KOPT-K1 (cell line): ENCODE measurements at regions not wholly inside any gene's neighbourhood (a gene's known extent, or its start where the extent isn't known, plus 50 kb on each side); places are given as distances from the start of the nearest gene placed in this dataset.
"Not testable (repeated sequence)": the region's sequence is repeated elsewhere in the genome, so short reads cannot be mapped to it uniquely, and the experiment has no call there.

Experiments
- H3K27ac ChIP-seq: fragments of 200-600 bp; sonication (generic); 2 replicates; pipeline ENCODE4 v1.5.1; 2016; ENCODE audit warnings: antibody characterized with exemption, mild to moderate bottlenecking, low read depth, low read length; ENCODE audit not compliant: poor library complexity, severe bottlenecking
- H3K36me3 ChIP-seq: fragments of 200-600 bp; sonication (generic); 2 replicates; pipeline ENCODE4 v1.5.1; 2017; ENCODE audit warnings: antibody characterized with exemption, mild to moderate bottlenecking, low read length, moderate library complexity; ENCODE audit not compliant: insufficient read depth
- H3K9me3 ChIP-seq: fragments of 200-600 bp; sonication (generic); 2 replicates; pipeline ENCODE4 v1.5.1; 2017; ENCODE audit warnings: antibody characterized with exemption, low read length, mild to moderate bottlenecking; ENCODE audit not compliant: insufficient read depth, poor library complexity, severe bottlenecking

DNA sequence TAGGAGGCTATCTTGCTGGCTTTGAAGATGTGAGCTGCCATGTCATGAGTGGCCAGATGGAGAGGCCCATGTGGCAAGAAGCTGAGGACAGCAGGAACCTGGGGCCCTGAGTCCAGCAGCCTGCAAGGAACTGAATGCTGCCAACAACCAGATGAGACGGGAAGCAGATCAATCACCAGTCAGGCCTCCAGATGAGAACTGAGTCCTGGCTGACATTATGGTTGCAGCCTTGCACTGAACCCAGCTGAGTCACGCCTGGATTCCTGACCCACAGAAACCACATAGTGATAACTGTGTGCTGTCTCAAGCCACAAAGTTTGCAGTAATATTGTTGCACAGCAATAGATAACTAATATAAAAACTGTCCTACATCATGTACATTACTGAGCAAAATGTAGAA lies 173.8 kb downstream of the OTOP1 start:
- H3K9me3 ChIP-seq, H3K36me3 ChIP-seq, H3K27ac ChIP-seq: not testable (repeated sequence)

DNA sequence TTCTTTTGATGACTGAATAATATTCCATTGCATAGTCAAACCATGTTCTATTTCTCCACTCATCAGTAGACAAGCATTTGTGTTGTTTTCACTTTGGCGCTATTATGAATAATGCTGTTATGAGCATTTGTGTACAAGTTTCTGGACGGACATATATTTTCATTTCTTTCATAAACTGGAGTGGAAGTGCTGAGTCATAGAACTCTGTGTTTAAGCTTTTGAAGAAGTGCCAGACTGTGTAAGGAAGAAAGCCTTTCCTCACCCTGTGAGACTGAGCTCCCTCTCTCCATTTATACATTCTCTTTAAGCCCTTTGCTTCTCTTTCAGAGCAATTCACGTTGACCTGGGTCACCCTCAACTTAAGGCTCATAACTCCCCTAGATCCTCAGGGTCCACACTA lies 169.5 kb downstream of the OTOP1 start:
- not testable (repeated sequence) for H3K27ac ChIP-seq, H3K36me3 ChIP-seq, H3K9me3 ChIP-seq

DNA sequence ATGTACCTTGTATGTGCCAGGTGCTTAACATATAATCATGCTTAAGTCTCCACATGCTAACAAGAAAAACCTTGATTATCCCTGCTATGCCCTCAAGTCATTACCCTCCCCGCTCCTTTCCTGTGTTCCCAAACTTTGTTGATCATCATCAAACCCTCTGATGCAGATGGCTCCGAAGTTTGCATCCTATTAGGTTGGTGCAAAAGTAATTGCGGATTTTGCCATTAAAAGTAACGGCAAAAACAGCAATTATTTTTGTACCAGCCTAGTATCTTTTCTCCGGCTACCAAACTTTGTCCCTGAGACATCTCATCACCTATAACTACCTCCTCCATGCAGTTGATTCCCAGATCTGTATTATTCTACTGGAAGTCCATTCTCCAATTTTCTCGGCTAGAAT lies 142.6 kb downstream of the OTOP1 start:
- not testable (repeated sequence) for H3K9me3 ChIP-seq, H3K36me3 ChIP-seq

DNA sequence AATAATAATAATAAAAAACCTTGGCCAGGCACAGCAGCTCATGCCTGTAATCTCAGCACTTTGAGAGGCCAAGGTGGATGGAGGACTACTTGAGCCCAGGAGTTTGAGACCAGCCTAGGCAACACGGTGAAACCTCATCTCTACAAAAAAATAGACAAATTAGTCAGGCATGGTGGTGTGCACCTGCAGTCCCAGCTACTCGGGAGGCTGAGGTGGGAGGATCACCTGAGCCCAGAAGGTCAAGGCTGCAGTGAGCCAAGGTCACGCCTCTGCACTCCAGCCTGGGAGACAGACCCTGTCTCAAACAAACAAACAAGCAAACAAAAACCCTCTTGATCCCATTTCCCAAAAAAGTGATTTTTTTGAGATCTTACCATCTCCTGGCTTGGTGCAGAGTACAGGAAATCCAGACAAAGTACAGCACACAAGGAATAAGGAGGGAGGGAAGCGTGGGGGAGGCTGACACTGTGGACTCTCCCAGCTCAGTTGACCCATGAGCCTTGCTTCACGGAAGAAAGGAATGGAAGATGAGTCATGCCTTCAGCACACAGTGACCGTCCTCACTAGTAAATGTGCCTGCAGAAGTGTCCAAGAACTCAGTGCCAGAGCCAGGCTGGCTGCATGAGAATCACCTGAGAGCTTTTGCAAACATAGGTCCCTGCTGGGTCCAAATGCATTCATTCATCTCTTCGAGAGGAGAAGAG lies 136.9 kb downstream of the OTOP1 start:
- not testable (repeated sequence) for H3K36me3 ChIP-seq, H3K9me3 ChIP-seq, H3K27ac ChIP-seq

More for the DNA sequence above, 142.6 kb downstream of the OTOP1 start:
- not testable (repeated sequence) for H3K27ac ChIP-seq

DNA sequence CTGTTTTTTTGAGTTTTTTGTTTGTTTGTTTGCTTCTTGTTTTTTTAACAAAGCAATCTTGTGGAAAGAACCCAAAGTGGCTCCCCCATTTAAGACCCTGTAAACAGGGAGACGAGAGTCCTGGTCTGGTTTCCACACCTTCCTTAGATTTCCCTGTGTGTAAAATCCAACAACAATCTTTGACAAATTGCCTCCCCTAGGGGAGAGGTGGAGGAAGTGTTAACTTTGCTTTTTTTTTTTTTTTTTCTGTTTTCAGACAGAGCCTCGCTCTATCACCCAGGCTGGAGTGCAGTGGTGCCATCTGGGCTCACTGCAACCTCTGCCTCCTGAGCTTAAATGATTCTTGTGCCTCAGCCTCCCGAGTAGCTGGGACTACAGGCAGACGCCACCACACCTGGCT lies 136.0 kb downstream of the OTOP1 start:
- H3K27ac ChIP-seq, H3K36me3 ChIP-seq, H3K9me3 ChIP-seq: not testable (repeated sequence)

DNA sequence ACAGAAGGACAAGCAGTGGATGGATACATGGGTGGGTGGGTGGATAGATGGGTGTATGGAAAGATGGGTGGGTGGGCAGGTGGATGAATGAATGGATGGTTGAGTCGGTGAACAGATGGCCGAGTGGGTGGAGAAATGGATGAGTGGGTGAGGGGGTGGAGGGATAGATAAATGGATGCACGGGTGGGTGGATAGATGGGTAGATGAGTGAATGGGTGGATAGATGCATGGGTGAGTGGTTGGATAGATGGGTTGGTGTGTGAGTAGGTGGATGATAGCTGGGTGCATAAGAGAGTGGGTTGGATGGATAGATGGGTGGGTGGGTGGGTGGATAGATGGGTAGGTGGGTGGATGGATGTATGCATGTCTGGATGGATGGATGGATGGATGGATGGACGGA lies 134.6 kb downstream of the OTOP1 start:
- H3K36me3 ChIP-seq, H3K9me3 ChIP-seq, H3K27ac ChIP-seq: not testable (repeated sequence)

DNA sequence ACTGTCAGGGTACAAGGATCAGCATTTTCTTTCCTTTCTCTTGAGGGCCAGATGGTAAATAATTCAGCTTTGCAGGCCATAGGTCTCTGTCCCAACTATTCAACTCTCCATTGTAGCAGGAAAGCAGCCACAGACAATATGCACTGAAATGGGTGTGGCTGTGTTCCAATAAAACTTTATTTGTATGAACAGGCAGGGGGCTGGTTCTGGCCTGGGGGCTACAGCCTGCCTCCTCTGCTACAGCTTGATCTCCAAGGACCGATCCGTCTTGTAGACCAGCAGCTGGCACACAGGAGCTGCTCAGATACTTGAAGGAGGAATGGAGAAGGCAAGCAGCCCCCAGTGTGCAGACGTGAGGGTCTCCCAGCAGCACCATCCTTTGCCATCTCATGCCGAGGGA lies 127.1 kb downstream of the OTOP1 start:
- not testable (repeated sequence) for H3K27ac ChIP-seq, H3K36me3 ChIP-seq, H3K9me3 ChIP-seq

DNA sequence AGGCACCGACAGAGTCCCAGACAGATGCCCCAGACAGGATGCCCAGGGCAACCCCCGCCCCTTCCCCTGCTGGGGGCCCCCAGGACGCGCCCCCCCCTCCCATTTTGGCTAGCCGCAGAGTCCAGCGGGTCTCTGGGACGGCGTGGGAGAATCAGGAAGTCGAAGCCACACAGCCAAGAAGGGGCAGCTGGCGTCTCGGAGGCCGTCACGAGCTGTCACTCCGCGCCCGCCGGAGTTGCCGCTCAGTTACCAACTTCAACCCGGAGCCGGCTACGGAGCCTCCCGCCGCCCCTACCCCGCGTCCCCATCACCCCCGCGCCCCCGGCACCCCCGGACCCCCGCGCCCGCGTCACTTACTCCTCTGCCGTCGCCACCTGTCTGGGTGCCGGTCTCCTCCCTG lies 119.8 kb downstream of the OTOP1 start:
- H3K9me3 ChIP-seq, H3K36me3 ChIP-seq, H3K27ac ChIP-seq: not testable (repeated sequence)

DNA sequence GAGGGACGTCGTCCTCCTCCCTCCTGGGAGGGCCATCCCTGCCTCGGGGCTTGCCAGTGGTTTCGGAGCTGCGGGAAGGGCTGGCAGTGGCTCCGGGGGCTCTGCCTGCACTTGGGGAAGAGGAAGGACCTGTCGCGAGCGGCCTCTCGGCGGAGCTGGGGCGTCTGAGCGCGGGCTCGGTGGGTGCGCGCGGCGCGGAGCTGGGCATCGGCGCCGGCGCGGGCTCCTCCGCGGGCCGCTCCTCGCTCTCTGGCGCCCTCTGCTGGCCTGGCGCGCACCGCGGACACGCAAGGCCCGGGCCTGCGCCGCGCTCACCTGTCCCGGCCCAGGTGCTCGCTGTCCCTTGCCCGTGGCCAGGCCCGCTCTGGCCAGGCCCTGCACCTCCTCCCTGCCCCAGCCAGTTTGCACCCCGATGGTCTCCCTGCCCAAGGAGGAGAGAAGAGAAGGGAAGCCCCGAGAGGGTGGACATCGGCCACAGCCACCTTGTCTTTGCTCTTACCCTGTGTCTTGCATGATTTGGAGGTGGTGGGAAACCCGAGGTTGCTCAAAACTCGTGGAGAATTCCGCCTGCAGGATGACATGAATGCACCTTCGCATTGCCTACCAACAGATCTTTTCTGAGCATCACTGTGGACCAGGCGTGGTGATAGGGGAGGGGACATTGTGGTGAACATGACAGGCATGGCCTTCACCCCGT lies 119.2 kb downstream of the OTOP1 start:
- not testable (repeated sequence) for H3K27ac ChIP-seq, H3K36me3 ChIP-seq, H3K9me3 ChIP-seq

DNA sequence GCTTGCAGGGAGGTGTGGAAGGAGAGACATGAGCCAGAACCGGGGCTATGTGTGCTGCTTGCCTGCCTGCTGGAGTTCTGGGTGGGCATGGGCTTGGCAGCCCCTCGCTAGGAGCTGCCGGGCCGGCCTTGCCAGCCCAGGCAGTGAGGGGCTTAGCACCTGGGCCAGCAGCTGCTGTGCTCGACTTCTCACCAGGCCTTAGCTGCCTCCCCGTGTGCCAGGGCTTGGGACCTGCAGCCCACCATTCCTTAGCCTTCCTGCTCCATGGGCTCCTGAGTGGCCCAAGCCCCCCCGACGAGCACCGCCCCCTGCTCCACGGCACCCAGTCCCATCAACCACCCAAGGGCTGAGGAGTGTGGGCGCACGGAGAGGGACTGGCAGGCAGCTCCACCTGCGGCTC lies 111.3 kb downstream of the OTOP1 start:
- not testable (repeated sequence) for H3K9me3 ChIP-seq, H3K27ac ChIP-seq, H3K36me3 ChIP-seq

DNA sequence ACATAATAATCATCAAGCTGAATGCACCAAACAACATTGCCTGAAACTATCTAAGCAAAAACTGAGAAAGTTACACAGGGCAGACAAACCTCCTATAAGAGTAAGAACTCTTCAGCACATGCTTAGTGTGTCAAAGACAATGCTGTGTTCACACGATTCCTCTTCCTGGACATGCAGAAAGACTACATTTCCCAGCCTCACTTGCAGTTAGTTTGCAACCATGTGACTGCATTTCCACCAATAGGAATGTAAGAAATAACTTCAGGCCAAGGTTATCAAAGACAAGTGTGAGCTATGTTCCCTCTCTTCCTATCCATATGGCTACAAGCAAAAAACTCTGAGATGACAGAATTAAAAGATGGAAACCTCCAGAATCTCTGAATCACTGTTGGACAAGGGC lies 109.8 kb downstream of the OTOP1 start:
- not testable (repeated sequence) for H3K9me3 ChIP-seq, H3K36me3 ChIP-seq

DNA sequence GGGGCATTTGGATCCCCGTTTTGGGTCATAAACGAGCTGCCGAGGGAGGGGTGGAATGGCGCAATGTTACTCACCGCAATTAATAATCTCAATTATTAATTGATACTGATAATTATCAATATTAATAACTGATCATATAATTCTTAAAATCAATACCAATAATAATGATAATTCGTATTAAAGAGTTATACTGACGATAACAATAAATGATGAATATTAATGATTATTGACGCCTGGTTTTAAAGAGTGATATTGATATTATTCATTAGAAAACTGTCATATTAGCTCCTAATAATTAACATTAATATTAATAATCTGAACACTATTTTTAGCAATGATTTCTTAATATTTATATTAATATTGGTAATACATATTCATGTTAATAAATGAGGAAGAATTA lies 92.4 kb downstream of the OTOP1 start:
- H3K36me3 ChIP-seq, H3K9me3 ChIP-seq, H3K27ac ChIP-seq: not testable (repeated sequence)

More for the DNA sequence above, 109.8 kb downstream of the OTOP1 start:
- not testable (repeated sequence) for H3K27ac ChIP-seq

DNA sequence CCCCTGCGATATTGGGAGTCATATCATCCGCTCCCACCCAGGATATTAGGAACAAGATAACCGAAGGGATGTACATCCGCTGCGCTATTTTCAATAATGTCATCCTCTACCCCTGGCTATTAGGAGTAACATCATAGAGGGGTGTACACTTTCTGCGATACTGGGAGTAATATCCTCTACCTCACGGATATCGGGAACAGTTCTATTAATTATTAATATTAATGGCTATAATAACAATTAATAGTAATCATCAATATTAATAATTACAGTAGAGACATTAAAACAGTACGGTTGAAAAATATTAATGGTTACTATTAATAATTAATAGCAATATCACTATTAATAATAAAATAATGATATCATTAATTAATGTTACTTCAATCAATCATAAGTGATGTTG lies 90.1 kb downstream of the OTOP1 start:
- H3K9me3 ChIP-seq, H3K27ac ChIP-seq, H3K36me3 ChIP-seq: not testable (repeated sequence)
